GM23248 (cell line): ENCODE measurements at regions not wholly inside any gene's neighbourhood (a gene's known extent, or its start where the extent isn't known, plus 50 kb on each side); places are given as distances from the start of the nearest gene placed in this dataset.

Source experiments
- DNase-seq: peaks from one replicate; pipeline ENCODE4 v3.0.0-alpha.2; 2015
- H2AFZ ChIP-seq: fragments of 200-600 bp; sonication (generic); 2 replicates; pipeline ENCODE4 v1.6.1; 2016; ENCODE audit warnings: antibody characterized with exemption
- H3F3A ChIP-seq: fragments of 200-600 bp; sonication (generic); 2 replicates; pipeline ENCODE4 v1.6.1; 2016; ENCODE audit warnings: mild to moderate bottlenecking, antibody characterized with exemption, mixed run types; ENCODE audit not compliant: insufficient read depth
- H3K27ac ChIP-seq: fragments of 200-600 bp; sonication (generic); 2 replicates; pipeline ENCODE4 v1.5.1; 2016; ENCODE audit warnings: mild to moderate bottlenecking
- H3K27me3 ChIP-seq: fragments of 200-600 bp; sonication (generic); replicated peaks from 2 replicates; pipeline ENCODE4 v1.6.1; 2016; ENCODE audit warnings: mild to moderate bottlenecking; ENCODE audit not compliant: insufficient read depth
- H3K36me3 ChIP-seq: fragments of 200-600 bp; sonication (generic); 2 replicates; pipeline ENCODE4 v1.6.1; 2016; ENCODE audit warnings: low read depth, mild to moderate bottlenecking
- H3K4me1 ChIP-seq: fragments of 200-600 bp; sonication (generic); 2 replicates; pipeline ENCODE4 v1.6.1; 2016; ENCODE audit warnings: mild to moderate bottlenecking; ENCODE audit not compliant: insufficient read depth
- H3K4me2 ChIP-seq: fragments of 200-600 bp; sonication (generic); one replicate; pipeline ENCODE4 v1.6.1; 2016; ENCODE audit warnings: mild to moderate bottlenecking; ENCODE audit not compliant: unreplicated experiment
- H3K4me3 ChIP-seq: fragments of 200-600 bp; sonication (generic); 2 replicates; pipeline ENCODE4 v1.5.1; 2016; ENCODE audit warnings: mild to moderate bottlenecking
- H3K79me2 ChIP-seq: fragments of 200-600 bp; sonication (generic); 2 replicates; pipeline ENCODE4 v1.6.1; 2016; ENCODE audit warnings: mild to moderate bottlenecking; ENCODE audit not compliant: insufficient read depth
- H3K9ac ChIP-seq: fragments of 200-600 bp; sonication (generic); 2 replicates; pipeline ENCODE4 v1.6.1; 2016; ENCODE audit warnings: mild to moderate bottlenecking
- H3K9me2 ChIP-seq: fragments of 200-600 bp; sonication (generic); 2 replicates; pipeline ENCODE4 v1.6.1; 2016; ENCODE audit warnings: mixed run types, mild to moderate bottlenecking, moderate library complexity; ENCODE audit not compliant: insufficient read depth
- H3K9me3 ChIP-seq: fragments of 200-600 bp; sonication (generic); one replicate; pipeline ENCODE4 v1.6.1; 2017; ENCODE audit warnings: low read depth
- H4K20me1 ChIP-seq: fragments of 200-600 bp; sonication (generic); 2 replicates; pipeline ENCODE4 v1.6.0; 2016; ENCODE audit not compliant: insufficient read depth
- EZH2 ChIP-seq: fragments of 200-600 bp; sonication (generic); IDR thresholded peaks from 2 replicates; pipeline ENCODE4 v1.6.1; 2018; ENCODE audit warnings: antibody characterized with exemption, mild to moderate bottlenecking; ENCODE audit not compliant: insufficient read depth, poor library complexity, severe bottlenecking
- EZH2phosphoT487 ChIP-seq: fragments of 200-600 bp; sonication (generic); IDR thresholded peaks from 2 replicates; pipeline ENCODE4 v1.6.1; 2018; ENCODE audit warnings: antibody characterized with exemption, moderate library complexity, mild to moderate bottlenecking, low read depth; ENCODE audit not compliant: insufficient read depth
- WGBS, 2 experiments: methylation state at CpG; one replicate each; pipeline ENCODE4 v1.1.6; 2015 to 2017; ENCODE audit warnings: low lambda C conversion rate in 2 of 2, low coverage in 1 of 2; ENCODE audit errors: missing lambda C conversion rate in 2 of 2; 5-methylcytosine and 5-hydroxymethylcytosine counted together
- in situ Hi-C: fragments of 300-500 bp; cut with MboI; formaldehyde crosslinking; loops from 2 replicates; pipeline ENCODE4 v1.15.0; 2020

DNA sequence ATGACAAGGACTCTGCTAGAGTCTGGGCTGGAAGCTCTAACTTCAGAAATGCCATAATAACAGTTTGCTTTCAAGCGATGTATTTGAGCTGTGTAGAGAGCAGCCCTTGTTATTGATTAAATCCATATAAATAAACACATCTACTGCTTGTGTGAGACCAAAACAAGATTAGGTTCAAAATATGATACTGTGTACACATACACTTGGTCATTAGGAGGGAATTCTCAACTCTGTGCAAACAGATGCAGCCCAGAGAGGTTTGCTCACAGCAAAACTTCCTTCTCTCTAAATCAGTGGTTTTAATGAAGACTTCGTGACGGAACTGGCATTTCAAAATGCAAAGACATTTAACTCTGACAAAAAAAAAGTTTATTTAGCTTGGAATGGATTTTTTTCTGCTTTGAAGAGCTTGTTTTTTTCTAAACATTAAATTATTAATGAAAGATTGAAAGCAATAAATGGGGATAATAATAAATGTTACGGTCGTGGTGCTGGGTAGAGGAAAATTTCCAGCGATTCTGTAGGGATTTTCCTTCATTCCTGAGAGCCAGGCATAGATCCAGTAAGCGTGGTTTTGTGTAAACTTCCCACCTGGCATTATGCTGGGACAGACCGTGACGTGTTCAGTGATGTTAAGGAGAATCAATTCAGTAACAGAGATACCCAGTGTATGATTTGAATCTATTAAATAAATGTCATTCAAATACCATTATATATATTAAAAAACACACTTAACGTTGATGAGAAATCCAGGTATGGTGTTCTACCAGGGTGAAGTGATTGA lies 213.7 kb downstream of the TEX29 start:
- Histone ChIP-seq H4K20me1 (no peaks in the 10 kb centered on the region), H3K36me3 (no peaks in the 10 kb centered on the region), H3K9me2 (no peaks in the 10 kb centered on the region), H3K9ac (no peak overlapping the region), H3K27me3 (peaks cover 13% of the 10 kb centered on the region; the same call in 1 of the 2 replicates), H3K4me1 (no peaks in the 10 kb centered on the region), H3K27ac (no peak overlapping the region), H3K79me2 (no peaks in the 10 kb centered on the region), H3K9me3 (no peaks in the 10 kb centered on the region), H3F3A (no peaks in the 10 kb centered on the region), H3K4me2 (no peak overlapping the region), H2AFZ (no peak overlapping the region), H3K4me3 (no peak overlapping the region)
- in situ Hi-C loops: no loop called here
- no peak for TF ChIP-seq EZH2
- TF ChIP-seq EZH2phosphoT487: no peak
- 12 to 13% methylated on average over 10 of the region's 10 CpGs for WGBS, 2 experiments
- no peak for DNase-seq

DNA sequence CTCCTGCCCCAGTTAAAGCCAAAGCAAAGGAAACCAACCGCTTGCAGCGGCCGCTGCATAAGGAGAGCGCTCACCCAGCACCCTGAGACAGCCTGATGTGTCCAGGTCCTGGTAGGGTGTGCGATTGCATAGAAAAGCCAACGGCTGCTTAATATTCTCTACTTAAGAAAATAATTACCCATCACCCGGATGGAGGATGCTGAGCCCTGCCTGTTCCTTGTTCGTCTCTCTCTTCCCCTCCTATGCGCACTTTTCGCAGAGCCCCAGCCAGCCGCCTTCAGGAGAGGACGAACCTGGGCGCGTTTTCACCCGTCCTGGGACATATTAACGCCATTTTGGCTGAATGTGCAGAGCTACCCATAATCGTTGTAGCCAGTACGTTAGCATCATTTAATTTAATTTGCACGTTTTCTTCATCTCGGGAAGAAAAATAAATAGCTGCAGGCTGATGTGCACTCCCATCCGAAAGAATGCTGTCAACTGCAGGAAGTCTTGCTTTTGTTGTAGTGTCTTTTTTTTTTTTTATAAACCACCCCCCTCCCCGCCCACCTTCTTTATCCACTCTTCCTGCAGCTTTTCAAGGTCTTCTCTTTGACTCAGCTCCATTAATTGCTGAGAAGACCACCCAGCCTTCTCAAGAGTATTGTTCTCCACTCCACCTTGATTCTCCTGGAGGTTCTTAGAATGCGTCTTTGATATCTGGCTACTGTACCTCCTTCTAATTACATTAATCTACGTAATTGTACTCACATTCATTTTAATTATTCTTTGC lies 214.5 kb downstream of the TEX29 start:
- Histone ChIP-seq H3K9me2 (no peaks in the 10 kb centered on the region), H3K27me3 (peaks cover 13% of the 10 kb centered on the region; the same call in 1 of the 2 replicates), H3K9ac (no peak overlapping the region), H3K27ac (no peak overlapping the region), H3F3A (no peaks in the 10 kb centered on the region), H2AFZ (no peak overlapping the region), H3K4me2 (no peak overlapping the region), H3K4me3 (no peak overlapping the region), H3K36me3 (no peaks in the 10 kb centered on the region), H4K20me1 (no peaks in the 10 kb centered on the region), H3K79me2 (no peaks in the 10 kb centered on the region), H3K4me1 (no peaks in the 10 kb centered on the region), H3K9me3 (no peaks in the 10 kb centered on the region)
- DNase-seq: no peak
- 7 to 12% methylated on average over 24 of the region's 24 CpGs for WGBS, 2 experiments
- in situ Hi-C loops: no loop called here
- TF ChIP-seq EZH2phosphoT487: no peak
- TF ChIP-seq EZH2: no peak

DNA sequence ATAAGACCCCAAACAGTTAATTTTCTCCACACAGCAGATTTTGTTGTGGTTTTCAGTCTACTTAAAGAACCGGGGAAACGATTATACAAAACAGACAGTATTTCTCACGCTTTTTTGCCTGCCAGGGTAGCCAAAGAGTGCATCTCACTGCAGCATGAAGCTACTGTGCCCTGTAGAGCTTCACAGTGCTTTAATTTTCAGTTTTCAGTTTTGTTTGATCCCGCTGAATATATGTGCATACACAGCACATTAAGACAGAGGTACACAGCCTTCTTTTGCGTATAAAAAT lies 215.0 kb downstream of the TEX29 start:
- 3 to 7% methylated on average over 5 of the region's 5 CpGs for WGBS, 2 experiments
- no peak overlapping the region for H3K4me3 ChIP-seq
- TF ChIP-seq EZH2phosphoT487 (no peak), EZH2 (no peak)
- H3K9me3 ChIP-seq: no peaks in the 10 kb centered on the region
- H3K9ac ChIP-seq: no peak overlapping the region
- DNase-seq: no peak
- H3K4me1 ChIP-seq: no peaks in the 10 kb centered on the region
- H3K9me2 ChIP-seq: no peaks in the 10 kb centered on the region
- no peaks in the 10 kb centered on the region for H4K20me1 ChIP-seq
- in situ Hi-C loops: no loop called here
- no peak overlapping the region for H3K4me2 ChIP-seq
- no peaks in the 10 kb centered on the region for H3K79me2 ChIP-seq
- no peak overlapping the region for H2AFZ ChIP-seq
- H3F3A ChIP-seq: no peaks in the 10 kb centered on the region
- H3K27me3 ChIP-seq: peaks cover 13% of the 10 kb centered on the region; the same call in 1 of the 2 replicates
- H3K27ac ChIP-seq: no peak overlapping the region
- no peaks in the 10 kb centered on the region for H3K36me3 ChIP-seq

DNA sequence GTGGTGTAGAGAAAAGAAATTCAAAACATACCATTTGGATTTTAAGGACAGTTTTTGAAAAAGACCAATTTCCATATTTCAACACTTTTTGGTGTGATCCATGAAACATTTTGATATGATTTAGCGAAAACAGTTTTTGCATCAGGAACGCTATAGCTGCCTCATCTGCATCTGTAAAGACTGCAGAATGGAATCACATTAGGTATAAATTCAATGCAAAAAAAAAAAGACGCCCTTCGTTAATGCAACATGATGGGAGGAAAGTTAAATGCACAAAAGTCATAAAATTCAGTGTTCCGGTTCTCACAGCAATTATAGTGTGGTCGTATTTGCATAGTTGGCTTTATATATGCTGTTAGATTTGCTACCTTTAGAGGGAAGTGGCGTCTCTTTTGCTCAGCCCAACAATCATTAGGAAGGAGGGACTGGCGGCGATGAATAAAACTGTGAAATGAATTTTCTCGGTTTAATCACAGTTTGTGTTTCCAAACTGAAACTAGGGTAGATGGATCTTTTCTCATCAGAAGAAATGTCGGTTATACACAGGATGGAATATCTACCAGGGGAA lies 215.7 kb downstream of the TEX29 start:
- Histone ChIP-seq H3K36me3 (no peaks in the 10 kb centered on the region), H3K9me2 (no peaks in the 10 kb centered on the region), H3K27ac (no peak overlapping the region), H3K27me3 (peaks cover 13% of the 10 kb centered on the region; the same call in 1 of the 2 replicates), H3K4me1 (no peaks in the 10 kb centered on the region), H2AFZ (no peak overlapping the region), H3K9me3 (no peaks in the 10 kb centered on the region), H3K79me2 (no peaks in the 10 kb centered on the region), H3K4me3 (no peak overlapping the region), H3F3A (no peaks in the 10 kb centered on the region), H3K4me2 (no peak overlapping the region), H4K20me1 (no peaks in the 10 kb centered on the region), H3K9ac (no peak overlapping the region)
- TF ChIP-seq EZH2 (no peak), EZH2phosphoT487 (no peak)
- WGBS, 2 experiments: 33 to 38% methylated on average over 11 of the region's 11 CpGs
- no peak for DNase-seq
- in situ Hi-C loops: no loop called here
